ENCODE measurements at regions not wholly inside any gene's neighbourhood (a gene's known extent, or its start where the extent isn't known, plus 50 kb on each side); places are given as distances from the start of the nearest gene placed in this dataset.

- CTCF ChIA-PET = no interaction called here
- no peak for TF ChIP-seq CTCF (IDR thresholded peaks at IDR 0.05; ENCODE audit: insufficient read depth, low read depth, low read length)
Observed at GRCh38 chr4:26229974-26230373, 90.8 kb upstream of the RBPJ start.

GRCh38 chr4:26233350-26233749, 87.5 kb upstream of the RBPJ start:
- DNase-seq (ENCODE audit: low read depth) = no peak
- POLR2A ChIA-PET = no interaction called here
- TF ChIP-seq CTCF (IDR thresholded peaks at IDR 0.05; ENCODE audit: insufficient read depth, low read depth, low read length) = no peak
- no peak overlapping the region for H3K4me3 ChIP-seq (ENCODE audit: low read depth, low read length)
- CTCF ChIA-PET = interaction anchor here (1.1 kb wide), 1 partner anchor 98 kb away, joined by 3 read pairs; no protein-coding TSS in a partner anchor
- no peaks in the 10 kb centered on the region for H3K36me3 ChIP-seq (ENCODE audit: control insufficient read depth, insufficient read depth, low read length)
- no peaks in the 10 kb centered on the region for H3K27me3 ChIP-seq (ENCODE audit: control insufficient read depth, insufficient read depth, low read length)

More at GRCh38 chr4:26229974-26230373, 90.8 kb upstream of the RBPJ start:
- no peak overlapping the region for H3K4me3 ChIP-seq (ENCODE audit: low read depth, low read length)
- DNase-seq (ENCODE audit: low read depth) = no peak
- H3K27me3 ChIP-seq (ENCODE audit: control insufficient read depth, insufficient read depth, low read length) = no peaks in the 10 kb centered on the region
- H3K36me3 ChIP-seq (ENCODE audit: control insufficient read depth, insufficient read depth, low read length) = no peaks in the 10 kb centered on the region
- POLR2A ChIA-PET = no interaction called here

DNA sequence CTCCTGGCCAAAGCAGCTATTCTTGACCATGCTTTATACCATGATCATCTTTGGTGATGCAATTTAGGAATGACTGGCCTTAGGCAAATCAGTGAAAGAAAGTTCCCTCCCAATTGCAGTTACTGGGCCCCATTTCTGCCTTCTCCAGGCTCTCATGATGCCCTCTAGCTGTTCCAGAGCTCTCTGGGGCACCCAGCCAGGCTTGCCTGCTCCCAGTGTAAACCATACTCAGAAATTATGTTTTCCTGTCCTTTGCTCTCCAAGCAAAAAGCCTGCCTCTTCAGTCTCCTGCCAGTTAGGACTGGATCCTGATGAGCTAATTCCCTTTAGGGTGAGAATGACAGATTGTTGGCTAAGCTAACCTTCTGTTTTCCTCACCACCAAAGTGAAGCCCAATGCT, 85.3 kb upstream of the RBPJ start:
- peak; percentile 40 for TF ChIP-seq CTCF (IDR thresholded peaks at IDR 0.05; ENCODE audit: insufficient read depth, low read depth, low read length)
- no peak for DNase-seq (ENCODE audit: low read depth)
- POLR2A ChIA-PET = no interaction called here
- H3K4me3 ChIP-seq (ENCODE audit: low read depth, low read length) = no peak overlapping the region
- no peaks in the 10 kb centered on the region for H3K36me3 ChIP-seq (ENCODE audit: control insufficient read depth, insufficient read depth, low read length)
- CTCF ChIA-PET = interaction anchor here (1.4 kb wide), 1 partner anchor 152 kb away, joined by 3 read pairs; no protein-coding TSS in a partner anchor
- H3K27me3 ChIP-seq (ENCODE audit: control insufficient read depth, insufficient read depth, low read length) = no peaks in the 10 kb centered on the region

DNA sequence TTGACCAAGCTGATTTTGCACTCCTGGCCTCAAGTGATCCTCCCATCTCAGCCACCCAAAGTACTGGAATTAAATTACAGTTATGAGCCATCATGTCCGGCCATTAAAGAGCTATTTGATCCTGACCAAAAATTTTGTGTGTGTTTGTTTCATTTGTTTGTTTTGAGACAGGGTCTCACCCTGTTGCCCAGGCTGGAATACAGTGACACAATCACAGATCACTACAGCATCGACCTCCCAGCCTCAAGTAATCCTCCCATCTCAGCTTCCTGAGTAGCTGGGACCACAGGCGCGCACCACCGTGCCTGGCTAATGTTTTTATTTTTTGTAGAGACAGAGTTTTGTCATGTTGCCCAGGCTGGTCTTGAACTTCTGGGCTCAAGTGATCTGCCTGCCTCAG, 82.9 kb upstream of the RBPJ start:
- no peak for DNase-seq (ENCODE audit: low read depth)
- no peak for TF ChIP-seq CTCF (IDR thresholded peaks at IDR 0.05; ENCODE audit: insufficient read depth, low read depth, low read length)
- ChIA-PET POLR2A (no interaction called here), CTCF (interaction anchor here (1.7 kb wide), 1 partner anchor 77 kb away, joined by 5 read pairs; no protein-coding TSS in a partner anchor)
- Histone ChIP-seq H3K36me3 (ENCODE audit: control insufficient read depth, insufficient read depth, low read length) (no peaks in the 10 kb centered on the region), H3K4me3 (ENCODE audit: low read depth, low read length) (no peak overlapping the region), H3K27me3 (ENCODE audit: control insufficient read depth, insufficient read depth, low read length) (no peaks in the 10 kb centered on the region)

- CTCF ChIA-PET = interaction anchor here (1.7 kb wide), 1 partner anchor 77 kb away, joined by 5 read pairs; no protein-coding TSS in a partner anchor
Observed at GRCh38 chr4:26238426-26238777, 82.4 kb upstream of the RBPJ start.

More at GRCh38 chr4:26238426-26238777, 82.4 kb upstream of the RBPJ start:
- Histone ChIP-seq H3K4me3 (ENCODE audit: low read depth, low read length) (no peak overlapping the region), H3K36me3 (ENCODE audit: control insufficient read depth, insufficient read depth, low read length) (no peaks in the 10 kb centered on the region), H3K27me3 (ENCODE audit: control insufficient read depth, insufficient read depth, low read length) (no peaks in the 10 kb centered on the region)
- TF ChIP-seq CTCF (IDR thresholded peaks at IDR 0.05; ENCODE audit: insufficient read depth, low read depth, low read length) = no peak
- POLR2A ChIA-PET = no interaction called here
- DNase-seq (ENCODE audit: low read depth) = no peak
